ENCODE measurements at regions not wholly inside any gene's neighbourhood (a gene's known extent, or its start where the extent isn't known, plus 50 kb on each side); places are given as distances from the start of the nearest gene placed in this dataset.

DNA sequence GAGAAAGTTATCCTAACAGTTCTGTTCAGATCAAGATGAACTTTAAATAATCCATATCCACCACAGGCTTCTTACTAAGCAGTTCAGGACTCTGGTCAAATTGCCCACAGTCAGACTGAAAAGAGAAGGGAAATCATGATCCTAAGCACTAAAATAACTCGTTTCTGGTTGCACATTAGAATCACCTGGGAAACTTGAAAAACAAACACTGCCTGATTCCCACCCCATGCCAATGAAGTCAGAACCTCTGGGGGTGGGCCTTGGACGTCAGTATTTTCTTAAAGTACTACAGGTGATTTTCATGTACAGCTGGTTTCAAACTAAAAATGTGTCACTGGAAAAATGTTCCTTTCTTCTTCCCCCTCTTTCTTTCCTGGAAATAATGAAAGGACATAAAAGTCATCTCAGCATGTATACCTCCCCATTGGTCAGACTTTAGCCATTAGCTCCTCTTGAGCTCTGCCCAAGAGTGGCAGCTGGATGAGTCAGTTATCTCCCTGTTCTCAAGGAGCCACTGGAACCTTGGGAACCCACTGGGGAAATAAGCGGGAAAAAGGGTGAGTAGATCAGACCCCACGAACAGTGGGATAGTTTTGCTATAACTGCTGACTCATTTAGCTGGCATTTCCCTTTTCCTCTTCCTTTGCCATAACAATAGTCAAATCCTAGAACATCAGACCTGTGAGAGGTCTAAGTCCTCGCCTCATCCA, 75.3 kb upstream of the IL6 start:
- in situ Hi-C loops (cut with MboI; ENCODE audit: low pct_unique_long_range_greater_than_20kb, low sequenced_read_pairs, unreplicated experiment): no loop called here
- no peak for DNase-seq (ENCODE audit: low spot score)
- TF ChIP-seq, protein P1, sequence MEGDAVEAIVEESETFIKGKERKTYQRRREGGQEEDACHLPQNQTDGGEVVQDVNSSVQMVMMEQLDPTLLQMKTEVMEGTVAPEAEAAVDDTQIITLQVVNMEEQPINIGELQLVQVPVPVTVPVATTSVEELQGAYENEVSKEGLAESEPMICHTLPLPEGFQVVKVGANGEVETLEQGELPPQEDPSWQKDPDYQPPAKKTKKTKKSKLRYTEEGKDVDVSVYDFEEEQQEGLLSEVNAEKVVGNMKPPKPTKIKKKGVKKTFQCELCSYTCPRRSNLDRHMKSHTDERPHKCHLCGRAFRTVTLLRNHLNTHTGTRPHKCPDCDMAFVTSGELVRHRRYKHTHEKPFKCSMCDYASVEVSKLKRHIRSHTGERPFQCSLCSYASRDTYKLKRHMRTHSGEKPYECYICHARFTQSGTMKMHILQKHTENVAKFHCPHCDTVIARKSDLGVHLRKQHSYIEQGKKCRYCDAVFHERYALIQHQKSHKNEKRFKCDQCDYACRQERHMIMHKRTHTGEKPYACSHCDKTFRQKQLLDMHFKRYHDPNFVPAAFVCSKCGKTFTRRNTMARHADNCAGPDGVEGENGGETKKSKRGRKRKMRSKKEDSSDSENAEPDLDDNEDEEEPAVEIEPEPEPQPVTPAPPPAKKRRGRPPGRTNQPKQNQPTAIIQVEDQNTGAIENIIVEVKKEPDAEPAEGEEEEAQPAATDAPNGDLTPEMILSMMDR (IDR thresholded peaks at IDR 0.05; ENCODE audit: extremely low read depth, insufficient read depth, missing control alignments): no peak

DNA sequence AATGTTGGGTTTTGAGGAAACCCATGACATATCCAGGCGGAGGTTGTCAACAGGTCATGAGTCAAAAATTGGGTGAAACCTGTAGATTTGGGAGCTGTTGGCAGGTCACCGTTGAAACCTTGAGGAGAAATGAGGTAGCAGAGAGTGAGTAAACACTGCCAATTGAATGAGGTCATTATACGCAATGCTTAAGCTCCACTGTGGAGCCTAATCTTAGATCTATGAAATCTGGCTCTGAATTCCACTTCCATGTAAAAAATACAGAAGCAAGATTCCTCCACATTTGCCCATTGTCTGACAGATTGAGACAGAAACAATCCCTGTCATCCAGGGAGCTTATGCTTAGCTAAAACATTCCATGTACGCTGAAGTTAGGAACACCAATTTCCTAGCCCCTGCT, 76.0 kb upstream of the IL6 start:
- in situ Hi-C loops (cut with MboI; ENCODE audit: low pct_unique_long_range_greater_than_20kb, low sequenced_read_pairs, unreplicated experiment): no loop called here
- TF ChIP-seq, protein P1 (IDR thresholded peaks at IDR 0.05; ENCODE audit: extremely low read depth, insufficient read depth, missing control alignments): no peak
- no peak for DNase-seq (ENCODE audit: low spot score)

DNA sequence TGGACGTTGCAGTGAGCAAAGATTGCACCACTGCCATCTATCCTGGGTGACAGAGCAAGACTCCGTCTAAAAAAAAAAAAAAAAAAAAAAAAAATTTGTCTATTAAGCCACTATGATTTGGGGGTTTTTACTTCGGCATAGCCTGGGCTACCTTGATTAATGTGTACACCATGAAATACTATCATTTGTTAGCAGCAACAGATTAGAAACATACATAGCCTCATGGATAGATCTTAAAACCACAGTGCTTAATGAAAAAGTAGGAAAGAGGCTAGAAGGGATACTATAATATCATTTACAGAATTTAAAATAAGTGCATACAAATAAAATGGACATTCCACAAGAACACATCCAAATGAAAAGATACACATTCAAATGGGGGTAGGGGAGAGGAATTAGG, 77.3 kb upstream of the IL6 start:
- TF ChIP-seq, protein P1 (IDR thresholded peaks at IDR 0.05; ENCODE audit: extremely low read depth, insufficient read depth, missing control alignments): no peak
- in situ Hi-C loops (cut with MboI; ENCODE audit: low pct_unique_long_range_greater_than_20kb, low sequenced_read_pairs, unreplicated experiment): no loop called here
- no peak for DNase-seq (ENCODE audit: low spot score)

DNA sequence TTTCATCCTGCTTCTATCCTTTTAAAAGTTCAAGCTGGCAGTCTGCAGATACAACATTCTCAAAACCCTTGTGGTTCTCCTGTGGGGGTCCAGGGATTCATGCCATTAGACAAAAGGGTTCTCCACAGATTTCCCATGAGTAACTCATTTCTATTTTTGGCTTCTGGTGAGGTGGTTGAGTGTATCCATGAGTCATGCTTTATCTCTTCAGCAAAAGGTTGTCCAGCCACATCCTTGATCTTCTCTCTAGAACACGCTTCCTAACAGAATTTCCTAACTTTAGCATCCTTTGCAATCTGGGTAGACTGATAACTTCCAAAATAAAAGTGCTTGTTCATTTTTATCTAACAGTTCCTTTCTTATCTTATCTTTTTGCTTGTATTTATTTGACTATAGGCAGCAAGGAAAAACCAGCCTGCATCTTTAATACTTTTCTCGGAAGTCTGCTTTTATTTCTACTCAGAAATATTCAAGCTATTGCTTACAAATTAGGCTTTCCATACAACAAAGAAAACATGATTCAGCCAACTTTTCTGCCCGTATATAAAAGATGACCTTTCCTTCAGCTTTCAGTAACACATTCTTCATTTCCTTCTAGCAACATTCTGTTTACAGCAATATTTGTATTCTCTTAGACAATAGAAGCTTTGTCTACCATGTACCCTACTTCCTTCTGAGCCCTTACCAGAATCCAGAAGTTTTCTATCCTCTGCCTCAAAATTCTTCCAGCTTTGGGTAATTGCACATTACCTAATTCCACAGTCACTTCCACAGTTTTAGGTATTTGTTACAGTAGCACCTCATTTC, 79.3 kb upstream of the IL6 start:
- in situ Hi-C loops (cut with MboI; ENCODE audit: low pct_unique_long_range_greater_than_20kb, low sequenced_read_pairs, unreplicated experiment): no loop called here
- TF ChIP-seq, protein P1 (IDR thresholded peaks at IDR 0.05; ENCODE audit: extremely low read depth, insufficient read depth, missing control alignments): no peak
- DNase-seq (ENCODE audit: low spot score): no peak

DNA sequence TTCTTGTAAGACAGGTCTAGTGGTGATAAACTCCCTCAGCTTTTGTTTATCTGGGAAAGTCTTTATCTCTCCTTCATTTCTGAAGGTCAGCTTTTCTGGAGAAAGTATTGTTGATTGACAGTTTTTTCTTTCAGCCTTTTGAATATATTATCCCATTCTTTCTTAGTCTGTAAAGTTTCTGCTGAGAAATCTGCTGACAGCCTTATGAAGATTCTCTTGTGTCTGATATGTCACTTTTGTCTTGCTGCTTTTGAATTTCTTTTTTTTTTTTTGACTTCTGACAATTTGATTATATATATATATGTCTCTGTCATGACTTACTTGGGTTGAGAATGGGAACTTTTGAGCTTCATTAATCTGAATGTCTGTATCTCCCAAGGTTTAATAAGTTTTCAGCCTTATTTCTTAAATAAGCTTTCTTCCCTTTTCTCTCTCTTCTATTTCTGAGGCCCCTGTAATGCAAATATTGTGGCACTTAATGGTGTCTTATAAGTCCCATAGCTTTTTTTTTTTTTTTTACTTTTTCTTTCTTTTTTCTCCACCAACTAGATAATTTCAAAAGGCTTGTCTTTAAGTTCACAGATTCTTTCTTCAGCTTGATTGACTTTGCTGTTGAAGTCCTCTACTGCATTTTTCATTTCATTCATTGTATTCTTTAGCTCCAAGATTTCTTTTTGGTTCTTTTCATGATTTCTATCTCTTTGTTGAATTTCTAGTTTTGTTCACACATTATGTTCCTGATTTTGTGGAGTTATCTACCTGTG, 81.4 kb upstream of the IL6 start:
- in situ Hi-C loops (cut with MboI; ENCODE audit: low pct_unique_long_range_greater_than_20kb, low sequenced_read_pairs, unreplicated experiment): no loop called here
- TF ChIP-seq, protein P1 (IDR thresholded peaks at IDR 0.05; ENCODE audit: extremely low read depth, insufficient read depth, missing control alignments): no peak
- no peak for DNase-seq (ENCODE audit: low spot score)

DNA sequence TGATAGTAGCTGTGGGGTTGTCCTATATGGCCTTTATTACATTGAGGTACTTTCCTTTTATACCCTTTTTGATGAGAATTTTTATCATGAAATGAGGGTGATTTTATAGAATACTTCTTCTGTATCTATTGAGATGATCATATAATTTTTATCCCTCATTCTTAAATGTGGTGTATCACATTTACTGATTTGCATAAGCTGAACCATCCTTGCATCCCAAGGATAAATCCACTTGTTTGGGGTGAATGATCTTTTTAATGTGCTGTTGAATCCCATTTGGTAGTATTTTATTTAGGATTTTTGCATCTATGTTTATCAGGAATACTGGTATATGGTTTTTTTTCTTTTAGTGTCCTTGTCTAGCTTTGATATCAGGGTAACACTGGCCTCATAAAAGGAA, 84.5 kb upstream of the IL6 start:
- in situ Hi-C loops (cut with MboI; ENCODE audit: low pct_unique_long_range_greater_than_20kb, low sequenced_read_pairs, unreplicated experiment): no loop called here
- DNase-seq (ENCODE audit: low spot score): no peak

More for the DNA sequence above, 84.5 kb upstream of the IL6 start:
- TF ChIP-seq, protein P1 (IDR thresholded peaks at IDR 0.05; ENCODE audit: extremely low read depth, insufficient read depth, missing control alignments): no peak

All from GM13977 (cell line).